ENCODE measurements at regions not wholly inside any gene's neighbourhood (a gene's known extent, or its start where the extent isn't known, plus 50 kb on each side); places are given as distances from the start of the nearest gene placed in this dataset.

- DNase-seq (ENCODE audit: low read depth) = no peak
Measured at GRCh38 chr2:136062066-136062837, 55.7 kb downstream of the CXCR4 start.

GRCh38 chr2:136060416-136060815 lies 57.5 kb downstream of the CXCR4 start:
- DNase-seq (ENCODE audit: low read depth) = no peak

- DNase-seq (ENCODE audit: low read depth) = no peak
Measured at GRCh38 chr2:136059036-136059472, 58.9 kb downstream of the CXCR4 start.

GRCh38 chr2:136058262-136058661 lies 59.7 kb downstream of the CXCR4 start:
- no peak for DNase-seq (ENCODE audit: low read depth)

- DNase-seq (ENCODE audit: low read depth) = no peak
Measured at GRCh38 chr2:136057802-136058140, 60.2 kb downstream of the CXCR4 start.

GRCh38 chr2:136057023-136057801 lies 60.7 kb downstream of the CXCR4 start:
- DNase-seq (ENCODE audit: low read depth) = peak; percentile 32

GRCh38 chr2:136055929-136056688 lies 61.8 kb downstream of the CXCR4 start:
- no peak for DNase-seq (ENCODE audit: low read depth)

- no peak for DNase-seq (ENCODE audit: low read depth)
Measured at GRCh38 chr2:136054856-136055255, 63.1 kb downstream of the CXCR4 start.

- no peak for DNase-seq (ENCODE audit: low read depth)
Measured at GRCh38 chr2:136052369-136053362, 65.3 kb downstream of the CXCR4 start.

GRCh38 chr2:136051725-136052048 lies 66.3 kb upstream of the DARS1 start:
- DNase-seq (ENCODE audit: low read depth) = no peak

GRCh38 chr2:136051001-136051724 lies 65.7 kb upstream of the DARS1 start:
- DNase-seq (ENCODE audit: low read depth) = no peak

GRCh38 chr2:136049991-136050920 lies 64.8 kb upstream of the DARS1 start:
- no peak for DNase-seq (ENCODE audit: low read depth)

- DNase-seq (ENCODE audit: low read depth) = no peak
Measured at GRCh38 chr2:136049011-136049742, 63.8 kb upstream of the DARS1 start.

- DNase-seq (ENCODE audit: low read depth) = no peak
Measured at GRCh38 chr2:136045835-136046570, 60.6 kb upstream of the DARS1 start.

GRCh38 chr2:136045344-136045743 lies 59.9 kb upstream of the DARS1 start:
- no peak for DNase-seq (ENCODE audit: low read depth)

Measured in stimulated activated CD4-positive, alpha-beta T cell treated with anti-CD3 and anti-CD28 coated beads, Interleukin-2, amount 100 ng/mL, for 4 hours (primary cell).